ENCODE measurements at regions not wholly inside any gene's neighbourhood (a gene's known extent, or its start where the extent isn't known, plus 50 kb on each side); places are given as distances from the start of the nearest gene placed in this dataset.

GRCh38 chr2:11071939-11072338, 83.3 kb upstream of the SLC66A3 start:
- no peak for FAIRE-seq
- no peak for DNase-seq (ENCODE audit: insufficient read length, low spot score)
- TF ChIP-seq TAF1 (IDR thresholded peaks at IDR 0.05; ENCODE audit: low read depth, low read length) (no peak), PAX5 (IDR thresholded peaks at IDR 0.05; ENCODE audit: insufficient read depth, low read length, severe bottlenecking) (no peak)

- DNase-seq (ENCODE audit: insufficient read length, low spot score) (no peak), FAIRE-seq (no peak)
- TF ChIP-seq POLR2AphosphoS5 (IDR thresholded peaks at IDR 0.05; ENCODE audit: low read depth, low read length) (no peak), PAX5 (IDR thresholded peaks at IDR 0.05; ENCODE audit: insufficient read depth, low read length, severe bottlenecking) (no peak), POLR2A (IDR thresholded peaks at IDR 0.05; ENCODE audit: low read depth, low read length) (no peak), TAF1 (IDR thresholded peaks at IDR 0.05; ENCODE audit: low read depth, low read length) (no peak), SPI1 (IDR thresholded peaks at IDR 0.05; ENCODE audit: low read depth, low read length) (no peak), POU2F2 (IDR thresholded peaks at IDR 0.05; ENCODE audit: low read depth, low read length) (no peak)
These were observed 82.7 kb upstream of the SLC66A3 start for GRCh38 chr2:11072550-11072949.

GRCh38 chr2:11073251-11073650, 82.0 kb upstream of the SLC66A3 start:
- DNase-seq (ENCODE audit: insufficient read length, low spot score): no peak
- no peak for TF ChIP-seq POLR2AphosphoS5 (IDR thresholded peaks at IDR 0.05; ENCODE audit: low read depth, low read length)
- TF ChIP-seq SPI1 (IDR thresholded peaks at IDR 0.05; ENCODE audit: low read depth, low read length): no peak
- no peak for TF ChIP-seq PAX5 (IDR thresholded peaks at IDR 0.05; ENCODE audit: insufficient read depth, low read length, severe bottlenecking)
- TF ChIP-seq TAF1 (IDR thresholded peaks at IDR 0.05; ENCODE audit: low read depth, low read length): no peak
- no peak for TF ChIP-seq POU2F2 (IDR thresholded peaks at IDR 0.05; ENCODE audit: low read depth, low read length)
- TF ChIP-seq POLR2A (IDR thresholded peaks at IDR 0.05; ENCODE audit: low read depth, low read length): no peak
- no peak for FAIRE-seq

GRCh38 chr2:11073776-11074175, 81.5 kb upstream of the SLC66A3 start:
- FAIRE-seq (no peak), DNase-seq (ENCODE audit: insufficient read length, low spot score) (no peak)
- no peak for TF ChIP-seq POLR2A (IDR thresholded peaks at IDR 0.05; ENCODE audit: low read depth, low read length)
- TF ChIP-seq POLR2AphosphoS5 (IDR thresholded peaks at IDR 0.05; ENCODE audit: low read depth, low read length): no peak
- no peak for TF ChIP-seq POU2F2 (IDR thresholded peaks at IDR 0.05; ENCODE audit: low read depth, low read length)
- no peak for TF ChIP-seq PAX5 (IDR thresholded peaks at IDR 0.05; ENCODE audit: insufficient read depth, low read length, severe bottlenecking)
- no peak for TF ChIP-seq SPI1 (IDR thresholded peaks at IDR 0.05; ENCODE audit: low read depth, low read length)
- TF ChIP-seq TAF1 (IDR thresholded peaks at IDR 0.05; ENCODE audit: low read depth, low read length): no peak

- DNase-seq (ENCODE audit: insufficient read length, low spot score) (no peak), FAIRE-seq (no peak)
- no peak for TF ChIP-seq SPI1 (IDR thresholded peaks at IDR 0.05; ENCODE audit: low read depth, low read length)
- no peak for TF ChIP-seq POLR2AphosphoS5 (IDR thresholded peaks at IDR 0.05; ENCODE audit: low read depth, low read length)
- TF ChIP-seq POU2F2 (IDR thresholded peaks at IDR 0.05; ENCODE audit: low read depth, low read length): no peak
- TF ChIP-seq POLR2A (IDR thresholded peaks at IDR 0.05; ENCODE audit: low read depth, low read length): no peak
- no peak for TF ChIP-seq TAF1 (IDR thresholded peaks at IDR 0.05; ENCODE audit: low read depth, low read length)
- no peak for TF ChIP-seq PAX5 (IDR thresholded peaks at IDR 0.05; ENCODE audit: insufficient read depth, low read length, severe bottlenecking)
These were observed 80.9 kb upstream of the SLC66A3 start for GRCh38 chr2:11074246-11074820.

- DNase-seq (ENCODE audit: insufficient read length, low spot score) (no peak), FAIRE-seq (no peak)
- TF ChIP-seq POLR2AphosphoS5 (IDR thresholded peaks at IDR 0.05; ENCODE audit: low read depth, low read length): no peak
- no peak for TF ChIP-seq POLR2A (IDR thresholded peaks at IDR 0.05; ENCODE audit: low read depth, low read length)
- TF ChIP-seq PAX5 (IDR thresholded peaks at IDR 0.05; ENCODE audit: insufficient read depth, low read length, severe bottlenecking): no peak
- TF ChIP-seq POU2F2 (IDR thresholded peaks at IDR 0.05; ENCODE audit: low read depth, low read length): no peak
- TF ChIP-seq SPI1 (IDR thresholded peaks at IDR 0.05; ENCODE audit: low read depth, low read length): no peak
- TF ChIP-seq TAF1 (IDR thresholded peaks at IDR 0.05; ENCODE audit: low read depth, low read length): no peak
These were observed 80.0 kb upstream of the SLC66A3 start for GRCh38 chr2:11075221-11075620.

- no peak for TF ChIP-seq TAF1 (IDR thresholded peaks at IDR 0.05; ENCODE audit: low read depth, low read length)
- no peak for TF ChIP-seq POLR2A (IDR thresholded peaks at IDR 0.05; ENCODE audit: low read depth, low read length)
- no peak for TF ChIP-seq SPI1 (IDR thresholded peaks at IDR 0.05; ENCODE audit: low read depth, low read length)
- TF ChIP-seq POLR2AphosphoS5 (IDR thresholded peaks at IDR 0.05; ENCODE audit: low read depth, low read length): no peak
- no peak for TF ChIP-seq POU2F2 (IDR thresholded peaks at IDR 0.05; ENCODE audit: low read depth, low read length)
- TF ChIP-seq PAX5 (IDR thresholded peaks at IDR 0.05; ENCODE audit: insufficient read depth, low read length, severe bottlenecking): no peak
- FAIRE-seq (no peak), DNase-seq (ENCODE audit: insufficient read length, low spot score) (no peak)
These were observed 77.9 kb upstream of the SLC66A3 start for GRCh38 chr2:11077411-11077810.

GRCh38 chr2:11079136-11079824, 76.0 kb upstream of the SLC66A3 start:
- FAIRE-seq (no peak), DNase-seq (ENCODE audit: insufficient read length, low spot score) (no peak)
- TF ChIP-seq TAF1 (IDR thresholded peaks at IDR 0.05; ENCODE audit: low read depth, low read length) (no peak), POLR2A (IDR thresholded peaks at IDR 0.05; ENCODE audit: low read depth, low read length) (no peak), POU2F2 (IDR thresholded peaks at IDR 0.05; ENCODE audit: low read depth, low read length) (no peak), PAX5 (IDR thresholded peaks at IDR 0.05; ENCODE audit: insufficient read depth, low read length, severe bottlenecking) (no peak), POLR2AphosphoS5 (IDR thresholded peaks at IDR 0.05; ENCODE audit: low read depth, low read length) (no peak), SPI1 (IDR thresholded peaks at IDR 0.05; ENCODE audit: low read depth, low read length) (no peak)

- TF ChIP-seq TAF1 (IDR thresholded peaks at IDR 0.05; ENCODE audit: low read depth, low read length): no peak
- FAIRE-seq (no peak), DNase-seq (ENCODE audit: insufficient read length, low spot score) (no peak)
These were observed 74.8 kb upstream of the SLC66A3 start for GRCh38 chr2:11080253-11081115.
